ENCODE measurements at regions not wholly inside any gene's neighbourhood (a gene's known extent, or its start where the extent isn't known, plus 50 kb on each side); places are given as distances from the start of the nearest gene placed in this dataset.

GRCh38 chr12:128137140-128137539, 129.8 kb upstream of the TMEM132C start:
- TF ChIP-seq CTCF (conservative IDR thresholded peaks at IDR 0.05; ENCODE audit: low read length) (no peak), EZH2phosphoT487 (IDR thresholded peaks at IDR 0.05; ENCODE audit: borderline replicate concordance, low read depth, low read length) (no peak)
